Neural cell (in vitro differentiated cells): ENCODE measurements at regions not wholly inside any gene's neighbourhood (a gene's known extent, or its start where the extent isn't known, plus 50 kb on each side); places are given as distances from the start of the nearest gene placed in this dataset.
"Not testable (repeated sequence)": the region's sequence is repeated elsewhere in the genome, so short reads cannot be mapped to it uniquely, and the experiment has no call there.

Source experiments
- H2AFZ ChIP-seq: fragments of 200-600, 300-800 bp; sonication (generic), shearing (Covaris generic); 2 replicates; pipeline ENCODE4 v1.6.0; 2014; ENCODE audit warnings: low read depth, mild to moderate bottlenecking, antibody characterized with exemption, low read length, moderate library complexity
- H3F3A ChIP-seq: fragments of 200-600 bp; shearing (Covaris generic); 2 replicates; pipeline ENCODE4 v1.6.1; 2016; ENCODE audit warnings: mild to moderate bottlenecking, moderate library complexity, mixed read lengths, antibody characterized with exemption, low read length; ENCODE audit not compliant: insufficient read depth, poor library complexity, severe bottlenecking
- H3K27ac ChIP-seq: fragments of 200-600, 300-800 bp; sonication (generic), shearing (Covaris generic); 2 replicates; pipeline ENCODE4 v1.5.1; 2014; ENCODE audit warnings: mild to moderate bottlenecking, low read length, moderate library complexity
- H3K27me3 ChIP-seq: fragments of 300-800, 200-600 bp; sonication (generic), shearing (Covaris generic); 2 replicates; pipeline ENCODE4 v1.6.0; 2014; ENCODE audit warnings: mild to moderate bottlenecking, low read depth, low read length, moderate library complexity; ENCODE audit not compliant: insufficient read depth
- H3K36me3 ChIP-seq: fragments of 300-800, 200-600 bp; sonication (generic), shearing (Covaris generic); 2 replicates; pipeline ENCODE4 v1.5.1; 2014; ENCODE audit warnings: mild to moderate bottlenecking, antibody characterized with exemption, low read length, moderate library complexity; ENCODE audit not compliant: insufficient read depth
- H3K4me2 ChIP-seq: fragments of 300-800, 200-600 bp; sonication (generic), shearing (Covaris generic); 2 replicates; pipeline ENCODE4 v1.6.0; 2014; ENCODE audit warnings: mild to moderate bottlenecking, low read length
- H3K4me3 ChIP-seq: fragments of 300-800, 200-600 bp; sonication (generic), shearing (Covaris generic); 2 replicates; pipeline ENCODE4 v1.5.1; 2014; ENCODE audit warnings: mild to moderate bottlenecking, low read length, moderate library complexity
- H3K79me2 ChIP-seq: fragments of 200-600 bp; shearing (Covaris generic); replicated peaks from 2 replicates; pipeline ENCODE4 v1.6.0; 2014; ENCODE audit warnings: mild to moderate bottlenecking, low read length, moderate library complexity; ENCODE audit not compliant: insufficient read depth
- H3K9ac ChIP-seq: fragments of 300-800, 200-600 bp; sonication (generic), shearing (Covaris generic); 2 replicates; pipeline ENCODE4 v1.6.1; 2016; ENCODE audit warnings: mild to moderate bottlenecking, low read length, mixed read lengths
- H3K9me2 ChIP-seq: fragments of 200-600 bp; shearing (Covaris generic); 2 replicates; pipeline ENCODE4 v1.6.1; 2016; ENCODE audit warnings: mild to moderate bottlenecking, low read length, mixed read lengths; ENCODE audit not compliant: insufficient read depth
- H3K9me3 ChIP-seq: fragments of 200-600, 300-800 bp; sonication (generic), shearing (Covaris generic); 2 replicates; pipeline ENCODE4 v1.6.1; 2016; ENCODE audit warnings: mild to moderate bottlenecking, mixed run types, low read length, moderate library complexity, mixed read lengths
- H4K20me1 ChIP-seq: fragments of 200-600 bp; shearing (Covaris generic); 2 replicates; pipeline ENCODE4 v1.6.1; 2016; ENCODE audit warnings: mild to moderate bottlenecking, mixed run types; ENCODE audit not compliant: insufficient read depth
- CTCF ChIP-seq: fragments of 450-650 bp; IDR thresholded peaks from 2 replicates; pipeline ENCODE4 v1.5.1; 2014; ENCODE audit warnings: antibody characterized with exemption, mild to moderate bottlenecking, moderate library complexity; ENCODE audit not compliant: poor library complexity, severe bottlenecking
- EP300 ChIP-seq: fragments of 450-650 bp; conservative IDR thresholded peaks from 2 replicates; pipeline ENCODE4 v1.6.1; 2014; ENCODE audit warnings: antibody characterized with exemption, mild to moderate bottlenecking, moderate library complexity; ENCODE audit not compliant: poor library complexity, severe bottlenecking
- EZH2 ChIP-seq: fragments of 200-600, 300-800 bp; shearing (Covaris generic), sonication (generic); IDR thresholded peaks from 2 replicates; pipeline ENCODE4 v1.6.1; 2014; ENCODE audit warnings: antibody characterized with exemption, low read length, borderline replicate concordance, mild to moderate bottlenecking; ENCODE audit not compliant: insufficient read depth, poor library complexity, severe bottlenecking
- MXI1 ChIP-seq: fragments of 450-650 bp; conservative IDR thresholded peaks from 2 replicates; pipeline ENCODE4 v1.6.1; 2014; ENCODE audit warnings: antibody characterized with exemption, mild to moderate bottlenecking; ENCODE audit not compliant: poor library complexity, severe bottlenecking
- POLR2AphosphoS5 ChIP-seq: IDR thresholded peaks from 2 replicates; pipeline ENCODE4 v1.6.1; 2012
- RAD21 ChIP-seq: fragments of 450-650 bp; conservative IDR thresholded peaks from 2 replicates; pipeline ENCODE4 v1.6.1; 2014; ENCODE audit warnings: antibody characterized with exemption, mild to moderate bottlenecking, moderate library complexity
- SMC3 ChIP-seq: fragments of 450-650 bp; conservative IDR thresholded peaks from 2 replicates; pipeline ENCODE4 v1.6.1; 2014; ENCODE audit warnings: antibody characterized with exemption, mild to moderate bottlenecking, moderate library complexity; ENCODE audit not compliant: poor library complexity
- TAF1 ChIP-seq: IDR thresholded peaks from 2 replicates; pipeline ENCODE4 v1.6.1; 2012; ENCODE audit warnings: low read depth
- TF ChIP-seq, protein P1 (sequence below): IDR thresholded peaks from 2 replicates; pipeline ENCODE4 v1.6.1; 2012; ENCODE audit warnings: borderline replicate concordance

DNA sequence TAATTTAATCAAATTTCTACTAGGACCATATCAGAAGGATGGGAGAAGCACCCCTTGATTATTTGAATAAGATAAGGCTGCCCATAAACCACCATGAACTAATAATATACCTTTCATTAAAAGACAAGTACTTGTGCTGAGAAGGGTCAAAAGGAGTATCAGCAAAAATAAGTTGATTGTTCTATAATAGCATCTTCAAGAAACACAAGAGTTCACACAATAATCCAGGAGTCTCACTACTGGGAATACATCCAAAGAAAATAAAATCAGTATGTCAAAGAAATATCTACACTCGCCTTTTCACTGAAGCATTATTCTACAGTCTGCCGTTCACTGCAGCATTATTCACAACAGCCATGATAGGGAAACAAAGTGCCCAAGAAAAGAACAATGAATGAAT is 1310.1 kb upstream of the PCDH9 start:
- Histone ChIP-seq H3F3A (no peaks in the 10 kb centered on the region), H4K20me1 (no peaks in the 10 kb centered on the region), H3K4me3 (no peak overlapping the region), H3K9ac (no peak overlapping the region), H3K27me3 (no peaks in the 10 kb centered on the region), H3K9me3 (no peaks in the 10 kb centered on the region), H3K36me3 (no peaks in the 10 kb centered on the region), H2AFZ (no peak overlapping the region), H3K79me2 (no peaks in the 10 kb centered on the region), H3K27ac (no peak overlapping the region), H3K9me2 (no peaks in the 10 kb centered on the region), H3K4me2 (no peak overlapping the region)
- TF ChIP-seq, protein P1, sequence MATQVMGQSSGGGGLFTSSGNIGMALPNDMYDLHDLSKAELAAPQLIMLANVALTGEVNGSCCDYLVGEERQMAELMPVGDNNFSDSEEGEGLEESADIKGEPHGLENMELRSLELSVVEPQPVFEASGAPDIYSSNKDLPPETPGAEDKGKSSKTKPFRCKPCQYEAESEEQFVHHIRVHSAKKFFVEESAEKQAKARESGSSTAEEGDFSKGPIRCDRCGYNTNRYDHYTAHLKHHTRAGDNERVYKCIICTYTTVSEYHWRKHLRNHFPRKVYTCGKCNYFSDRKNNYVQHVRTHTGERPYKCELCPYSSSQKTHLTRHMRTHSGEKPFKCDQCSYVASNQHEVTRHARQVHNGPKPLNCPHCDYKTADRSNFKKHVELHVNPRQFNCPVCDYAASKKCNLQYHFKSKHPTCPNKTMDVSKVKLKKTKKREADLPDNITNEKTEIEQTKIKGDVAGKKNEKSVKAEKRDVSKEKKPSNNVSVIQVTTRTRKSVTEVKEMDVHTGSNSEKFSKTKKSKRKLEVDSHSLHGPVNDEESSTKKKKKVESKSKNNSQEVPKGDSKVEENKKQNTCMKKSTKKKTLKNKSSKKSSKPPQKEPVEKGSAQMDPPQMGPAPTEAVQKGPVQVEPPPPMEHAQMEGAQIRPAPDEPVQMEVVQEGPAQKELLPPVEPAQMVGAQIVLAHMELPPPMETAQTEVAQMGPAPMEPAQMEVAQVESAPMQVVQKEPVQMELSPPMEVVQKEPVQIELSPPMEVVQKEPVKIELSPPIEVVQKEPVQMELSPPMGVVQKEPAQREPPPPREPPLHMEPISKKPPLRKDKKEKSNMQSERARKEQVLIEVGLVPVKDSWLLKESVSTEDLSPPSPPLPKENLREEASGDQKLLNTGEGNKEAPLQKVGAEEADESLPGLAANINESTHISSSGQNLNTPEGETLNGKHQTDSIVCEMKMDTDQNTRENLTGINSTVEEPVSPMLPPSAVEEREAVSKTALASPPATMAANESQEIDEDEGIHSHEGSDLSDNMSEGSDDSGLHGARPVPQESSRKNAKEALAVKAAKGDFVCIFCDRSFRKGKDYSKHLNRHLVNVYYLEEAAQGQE, result no peak
- TF ChIP-seq POLR2AphosphoS5 (no peak), MXI1 (no peak), EP300 (no peak), TAF1 (no peak), RAD21 (no peak), SMC3 (no peak), CTCF (no peak), EZH2 (no peak)

GRCh38 chr13:68535329-68535728 is 1305.2 kb upstream of the PCDH9 start:
- TF ChIP-seq TAF1 (no peak), EZH2 (no peak), POLR2AphosphoS5 (no peak), CTCF (no peak)
- Histone ChIP-seq H2AFZ (no peak overlapping the region), H3F3A (no peaks in the 10 kb centered on the region), H3K27ac (no peak overlapping the region), H3K9me3 (no peaks in the 10 kb centered on the region), H3K79me2 (no peaks in the 10 kb centered on the region), H4K20me1 (no peaks in the 10 kb centered on the region), H3K4me3 (no peak overlapping the region), H3K9me2 (no peaks in the 10 kb centered on the region), H3K27me3 (no peaks in the 10 kb centered on the region), H3K4me2 (no peak overlapping the region), H3K36me3 (no peaks in the 10 kb centered on the region), H3K9ac (no peak overlapping the region)

DNA sequence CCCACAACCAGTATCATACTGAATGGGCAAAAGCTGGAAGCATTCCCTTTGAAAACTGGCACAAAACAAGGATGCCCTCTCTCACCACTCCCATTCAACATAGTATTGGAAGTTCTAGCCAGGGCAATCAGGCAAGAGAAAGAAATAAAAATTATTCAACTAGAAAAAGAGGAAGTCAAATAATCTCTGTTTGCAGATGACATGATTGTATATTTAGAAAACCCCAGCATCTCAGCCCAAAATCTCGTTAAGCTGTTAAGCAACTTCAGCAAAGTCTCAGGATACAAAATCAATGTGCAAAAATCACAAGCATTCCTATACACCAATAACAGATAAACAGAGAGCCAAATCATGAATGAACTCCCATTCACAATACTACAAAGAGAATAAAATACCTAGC is 1297.0 kb upstream of the PCDH9 start:
- H3K4me3 ChIP-seq, H3F3A ChIP-seq, H3K27ac ChIP-seq, H3K79me2 ChIP-seq, H3K9me2 ChIP-seq, H3K36me3 ChIP-seq, H3K9me3 ChIP-seq, H2AFZ ChIP-seq, H4K20me1 ChIP-seq, H3K4me2 ChIP-seq, H3K27me3 ChIP-seq, H3K9ac ChIP-seq: not testable (repeated sequence)
